ENCODE measurements at regions not wholly inside any gene's neighbourhood (a gene's known extent, or its start where the extent isn't known, plus 50 kb on each side); places are given as distances from the start of the nearest gene placed in this dataset.

DNA sequence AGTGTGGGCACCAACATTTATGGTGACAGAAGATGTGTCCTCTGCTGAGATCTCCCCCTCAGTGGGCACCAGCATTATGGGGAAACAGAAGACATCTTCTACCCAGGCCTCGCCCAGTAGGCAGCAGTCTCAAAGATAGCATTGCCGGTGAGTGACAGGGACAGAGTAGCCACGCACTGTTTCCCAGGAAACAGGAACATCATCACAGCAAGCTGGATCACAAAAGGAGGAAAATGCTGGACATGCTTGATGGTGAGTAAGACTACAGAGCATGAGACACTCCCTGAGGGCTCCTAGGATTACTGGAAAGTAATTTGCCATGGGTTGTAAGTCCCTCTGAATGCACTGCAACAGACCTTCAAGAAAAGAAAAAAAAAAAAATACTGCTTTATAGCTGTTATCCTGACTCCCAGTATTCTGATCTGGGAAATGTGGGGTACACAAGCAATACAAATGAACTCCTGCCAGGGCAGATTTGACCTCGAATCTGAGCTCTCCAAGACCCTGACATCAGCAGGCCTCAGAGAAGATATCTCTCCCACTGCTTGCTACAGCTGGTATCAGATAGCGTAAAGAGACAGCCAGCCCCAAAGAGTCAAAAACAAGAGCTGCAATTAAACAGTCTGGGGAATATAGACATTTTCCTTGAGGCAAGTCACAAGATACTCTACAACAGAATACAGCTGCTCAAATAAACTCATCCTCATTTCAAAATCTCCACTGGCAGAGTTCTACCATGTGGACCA is 180.4 kb downstream of the RBM26 start:
- intact Hi-C loops (cut with micrococcal nuclease; ENCODE audit: unreplicated experiment), result no loop called here
- Mint-ChIP-seq H3K4me1 (ENCODE audit: low read depth, unreplicated experiment) (peaks cover 9% of the 10 kb centered on the region), H3K9me3 (ENCODE audit: low read depth, unreplicated experiment) (no peaks in the 10 kb centered on the region), H3K27ac (ENCODE audit: unreplicated experiment) (no peak overlapping the region), H3K36me3 (ENCODE audit: insufficient read depth, unreplicated experiment) (no peaks in the 10 kb centered on the region), H3K27me3 (ENCODE audit: unreplicated experiment) (no peaks in the 10 kb centered on the region), H3K4me3 (ENCODE audit: low read depth, unreplicated experiment) (no peak overlapping the region)
- TF ChIP-seq, protein P1, sequence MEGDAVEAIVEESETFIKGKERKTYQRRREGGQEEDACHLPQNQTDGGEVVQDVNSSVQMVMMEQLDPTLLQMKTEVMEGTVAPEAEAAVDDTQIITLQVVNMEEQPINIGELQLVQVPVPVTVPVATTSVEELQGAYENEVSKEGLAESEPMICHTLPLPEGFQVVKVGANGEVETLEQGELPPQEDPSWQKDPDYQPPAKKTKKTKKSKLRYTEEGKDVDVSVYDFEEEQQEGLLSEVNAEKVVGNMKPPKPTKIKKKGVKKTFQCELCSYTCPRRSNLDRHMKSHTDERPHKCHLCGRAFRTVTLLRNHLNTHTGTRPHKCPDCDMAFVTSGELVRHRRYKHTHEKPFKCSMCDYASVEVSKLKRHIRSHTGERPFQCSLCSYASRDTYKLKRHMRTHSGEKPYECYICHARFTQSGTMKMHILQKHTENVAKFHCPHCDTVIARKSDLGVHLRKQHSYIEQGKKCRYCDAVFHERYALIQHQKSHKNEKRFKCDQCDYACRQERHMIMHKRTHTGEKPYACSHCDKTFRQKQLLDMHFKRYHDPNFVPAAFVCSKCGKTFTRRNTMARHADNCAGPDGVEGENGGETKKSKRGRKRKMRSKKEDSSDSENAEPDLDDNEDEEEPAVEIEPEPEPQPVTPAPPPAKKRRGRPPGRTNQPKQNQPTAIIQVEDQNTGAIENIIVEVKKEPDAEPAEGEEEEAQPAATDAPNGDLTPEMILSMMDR (IDR thresholded peaks at IDR 0.05; ENCODE audit: unreplicated experiment), result no peak
- no peak for DNase-seq
- BruUV-seq (replicated peaks), result no TSS peak
- CTCF ChIA-PET, result no interaction called here

- TF ChIP-seq, protein P1 (IDR thresholded peaks at IDR 0.05; ENCODE audit: unreplicated experiment), result no peak
- Mint-ChIP-seq H3K36me3 (ENCODE audit: insufficient read depth, unreplicated experiment) (no peaks in the 10 kb centered on the region), H3K4me1 (ENCODE audit: low read depth, unreplicated experiment) (no peaks in the 10 kb centered on the region), H3K9me3 (ENCODE audit: low read depth, unreplicated experiment) (no peaks in the 10 kb centered on the region), H3K4me3 (ENCODE audit: low read depth, unreplicated experiment) (no peak overlapping the region), H3K27ac (ENCODE audit: unreplicated experiment) (no peak overlapping the region), H3K27me3 (ENCODE audit: unreplicated experiment) (no peaks in the 10 kb centered on the region)
- BruUV-seq (replicated peaks), result no TSS peak
- intact Hi-C loops (cut with micrococcal nuclease; ENCODE audit: unreplicated experiment), result no loop called here
- CTCF ChIA-PET, result no interaction called here
- no peak for DNase-seq
These were observed 183.4 kb downstream of the RBM26 start for GRCh38 chr13:79222427-79223205.

DNA sequence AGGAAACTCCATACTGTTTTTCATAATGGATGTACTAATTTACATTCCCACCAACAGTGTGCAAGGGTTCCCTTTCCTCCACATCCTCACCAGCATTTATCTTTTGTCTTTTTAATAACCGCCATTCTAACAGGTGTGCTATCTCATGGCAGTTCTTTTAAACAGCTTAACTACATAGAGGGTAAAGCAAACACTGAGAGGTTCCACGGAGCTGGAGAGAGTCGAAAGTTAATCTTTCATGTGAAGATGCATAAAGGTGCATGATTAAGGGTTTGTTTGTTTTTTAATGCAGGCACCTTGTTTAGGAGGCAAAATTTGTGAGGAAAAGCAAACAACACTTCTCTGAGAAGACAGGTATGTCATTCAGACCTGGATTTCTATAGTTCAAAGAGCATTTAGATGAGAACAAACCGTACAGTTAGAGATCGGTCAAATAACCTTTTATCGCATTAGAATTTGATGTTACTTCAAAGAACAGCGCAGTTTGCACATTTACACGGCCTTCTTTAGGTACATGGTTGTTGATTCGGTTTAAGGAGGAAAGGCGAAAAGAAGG is 193.9 kb downstream of the RBM26 start:
- H3K27me3 Mint-ChIP-seq (ENCODE audit: unreplicated experiment), result no peaks in the 10 kb centered on the region
- no peak overlapping the region for H3K27ac Mint-ChIP-seq (ENCODE audit: unreplicated experiment)
- TF ChIP-seq, protein P1 (IDR thresholded peaks at IDR 0.05; ENCODE audit: unreplicated experiment), result no peak
- intact Hi-C loops (cut with micrococcal nuclease; ENCODE audit: unreplicated experiment), result no loop called here
- no peaks in the 10 kb centered on the region for H3K4me1 Mint-ChIP-seq (ENCODE audit: low read depth, unreplicated experiment)
- BruUV-seq (replicated peaks), result no TSS peak
- no peaks in the 10 kb centered on the region for H3K9me3 Mint-ChIP-seq (ENCODE audit: low read depth, unreplicated experiment)
- CTCF ChIA-PET, result no interaction called here
- DNase-seq, result no peak
- H3K36me3 Mint-ChIP-seq (ENCODE audit: insufficient read depth, unreplicated experiment), result no peaks in the 10 kb centered on the region
- H3K4me3 Mint-ChIP-seq (ENCODE audit: low read depth, unreplicated experiment), result no peak overlapping the region

- no peaks in the 10 kb centered on the region for H3K36me3 Mint-ChIP-seq (ENCODE audit: insufficient read depth, unreplicated experiment)
- intact Hi-C loops (cut with micrococcal nuclease; ENCODE audit: unreplicated experiment), result no loop called here
- H3K4me1 Mint-ChIP-seq (ENCODE audit: low read depth, unreplicated experiment), result no peaks in the 10 kb centered on the region
- no TSS peak for BruUV-seq (replicated peaks)
- TF ChIP-seq, protein P1 (IDR thresholded peaks at IDR 0.05; ENCODE audit: unreplicated experiment), result no peak
- no peaks in the 10 kb centered on the region for H3K9me3 Mint-ChIP-seq (ENCODE audit: low read depth, unreplicated experiment)
- CTCF ChIA-PET, result no interaction called here
- no peak for DNase-seq
- H3K4me3 Mint-ChIP-seq (ENCODE audit: low read depth, unreplicated experiment), result no peak overlapping the region
- H3K27ac Mint-ChIP-seq (ENCODE audit: unreplicated experiment), result no peak overlapping the region
- H3K27me3 Mint-ChIP-seq (ENCODE audit: unreplicated experiment), result no peaks in the 10 kb centered on the region
These were observed 194.7 kb downstream of the RBM26 start for GRCh38 chr13:79211377-79211776.
